Dedifferentiated amniotic fluid mesenchymal stem cell (primary cell): ENCODE measurements at regions not wholly inside any gene's neighbourhood (a gene's known extent, or its start where the extent isn't known, plus 50 kb on each side); places are given as distances from the start of the nearest gene placed in this dataset.
A peak's percentile ranks its signal among the peaks of the same experiment; 100 is the strongest.

Source experiments
- DNase-seq: peaks from one replicate; pipeline ENCODE4 v3.0.0-alpha.2; 2016; ENCODE audit errors: extremely low spot score

DNA sequence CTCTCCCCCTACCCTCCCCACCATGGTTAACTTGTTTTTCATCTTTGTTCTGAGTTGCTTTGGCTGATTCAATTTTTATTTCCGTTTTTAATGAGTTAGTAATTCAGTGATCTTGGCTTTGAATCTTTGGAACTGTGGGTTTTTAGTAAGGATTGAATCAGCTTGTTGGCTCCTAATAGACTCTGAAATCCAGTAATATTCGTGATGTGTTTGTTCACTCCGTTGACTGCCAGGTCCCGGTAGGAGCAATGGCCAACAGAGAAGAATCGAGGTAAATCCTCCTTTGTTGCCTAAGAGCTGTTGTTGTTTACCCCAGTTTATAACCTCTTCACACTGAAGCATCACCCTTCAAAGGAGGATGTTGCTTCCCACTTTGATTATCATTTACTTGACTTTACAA is 92.7 kb downstream of the PCSK1 start:
- no peak for DNase-seq

- no peak for DNase-seq
Measured at GRCh38 chr5:96339862-96340261, 93.2 kb downstream of the PCSK1 start.

DNA sequence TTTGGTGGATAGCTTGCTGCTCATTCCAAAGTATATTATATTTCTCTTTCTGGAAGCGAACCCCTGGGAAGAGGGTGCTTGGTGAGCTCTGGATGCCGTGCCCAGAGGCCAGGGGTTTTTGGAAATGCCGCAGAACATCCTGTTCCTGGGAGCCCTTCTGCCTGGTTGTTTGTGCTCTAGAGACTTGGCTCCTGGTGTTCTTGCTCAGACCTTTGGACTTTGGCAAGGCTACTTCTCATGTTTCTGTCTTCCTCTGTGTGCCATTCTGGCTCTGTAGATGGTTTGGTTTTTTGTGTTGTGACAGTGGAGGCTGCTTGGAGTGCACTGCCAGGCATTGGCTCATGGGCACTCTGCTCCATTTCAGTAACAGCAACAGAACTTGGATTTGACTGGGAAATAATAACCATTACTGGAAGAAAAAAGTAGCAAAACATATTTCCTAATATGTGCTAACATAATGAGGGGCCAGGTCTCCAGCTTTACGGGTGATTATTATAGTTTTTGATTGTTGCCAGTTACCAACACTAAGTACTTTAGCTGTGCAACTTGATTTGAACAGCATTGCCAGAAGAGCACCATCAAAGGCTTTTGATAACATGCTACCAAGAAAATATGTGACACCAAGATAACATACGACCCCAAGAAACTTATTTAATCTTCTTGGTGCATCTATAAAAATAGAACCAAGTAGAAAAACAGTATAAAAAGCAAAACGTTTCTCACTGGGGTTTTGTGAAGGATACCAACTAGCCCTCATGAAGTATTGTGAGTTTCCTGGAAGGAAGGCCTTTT is 94.2 kb downstream of the PCSK1 start:
- no peak for DNase-seq

- no peak for DNase-seq
Measured at GRCh38 chr5:96338091-96338490, 95.0 kb downstream of the PCSK1 start.

DNA sequence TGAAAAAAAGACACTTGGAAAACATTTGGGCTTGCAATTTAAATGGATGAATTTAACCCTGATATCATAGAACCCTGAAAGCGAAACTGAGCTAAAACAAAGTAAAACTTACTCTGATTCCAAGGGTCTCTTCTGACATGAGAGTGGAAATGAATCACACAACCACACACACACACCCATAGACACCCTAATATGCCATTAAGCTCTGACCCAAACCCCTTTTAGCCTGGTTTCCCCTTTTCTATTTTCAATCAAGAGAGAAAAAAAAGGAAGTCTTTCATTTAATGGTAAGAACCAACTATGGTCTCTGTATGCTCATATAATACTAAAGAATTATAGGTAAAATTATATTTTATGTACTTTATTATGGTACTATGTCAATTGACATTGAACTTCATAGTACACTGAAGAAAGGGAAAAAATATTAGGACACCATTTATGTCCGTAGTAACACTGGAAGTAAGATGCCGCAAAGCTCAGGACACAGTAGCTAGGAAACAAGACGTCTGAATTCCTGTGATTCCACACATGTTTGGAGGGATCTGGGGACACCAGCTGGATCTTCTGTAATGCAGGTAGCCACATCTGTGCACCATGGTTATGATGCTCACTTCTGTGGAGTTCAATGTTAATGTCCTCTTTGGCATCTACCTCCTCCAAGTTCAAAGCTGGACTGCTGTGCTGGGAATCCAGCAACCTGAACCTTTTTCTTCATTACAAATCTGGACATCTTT is 95.8 kb downstream of the PCSK1 start:
- no peak for DNase-seq

DNA sequence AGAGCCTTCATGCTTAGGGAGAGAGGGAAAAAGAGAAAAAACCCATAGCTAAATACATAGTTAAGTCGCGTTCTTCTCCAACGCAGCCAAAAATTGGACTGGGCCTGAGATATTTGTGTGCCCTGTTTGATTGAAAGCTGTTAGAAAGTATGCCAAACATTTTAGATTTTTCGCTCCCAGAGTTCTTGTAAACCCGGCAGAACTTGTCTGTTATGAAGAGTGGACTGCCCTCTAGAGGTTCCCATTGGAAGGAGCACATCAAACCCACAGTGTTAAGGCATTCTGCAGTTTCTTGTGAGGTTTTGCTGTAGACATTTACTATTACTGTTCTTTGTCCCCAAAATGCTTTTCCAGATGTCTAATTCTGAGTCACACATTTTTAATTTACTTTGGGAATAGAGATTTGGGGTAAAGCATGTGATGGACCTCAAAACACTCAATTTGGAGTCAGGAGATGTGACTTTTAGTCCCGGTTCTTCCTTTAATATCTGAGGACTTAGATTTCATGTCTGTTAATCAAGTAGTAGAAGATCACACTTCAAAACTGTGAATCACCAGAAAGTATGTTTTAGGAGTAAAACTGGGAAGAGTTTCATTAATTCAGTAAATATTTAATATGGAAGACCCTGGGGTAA is 96.6 kb downstream of the PCSK1 start:
- peak; percentile 96 for DNase-seq

DNA sequence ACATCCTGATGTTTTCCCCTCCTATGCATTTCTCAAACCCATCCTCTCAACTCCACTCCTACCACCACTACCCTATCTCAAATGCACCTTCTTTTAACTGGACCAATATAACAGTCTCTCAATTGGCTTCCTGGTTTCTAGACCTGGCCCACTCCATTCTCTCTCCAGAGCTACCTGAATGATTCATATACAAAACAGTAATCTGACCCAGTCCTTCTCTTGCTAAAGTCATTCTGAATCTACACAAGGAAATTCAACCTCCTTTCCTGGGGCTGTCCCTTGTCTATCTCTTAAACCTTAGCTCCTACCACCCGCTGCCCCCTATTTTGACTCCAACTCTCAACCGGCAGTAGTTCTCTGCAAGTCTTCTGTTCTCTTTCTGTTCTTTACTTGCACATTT is 97.2 kb downstream of the PCSK1 start:
- no peak for DNase-seq

DNA sequence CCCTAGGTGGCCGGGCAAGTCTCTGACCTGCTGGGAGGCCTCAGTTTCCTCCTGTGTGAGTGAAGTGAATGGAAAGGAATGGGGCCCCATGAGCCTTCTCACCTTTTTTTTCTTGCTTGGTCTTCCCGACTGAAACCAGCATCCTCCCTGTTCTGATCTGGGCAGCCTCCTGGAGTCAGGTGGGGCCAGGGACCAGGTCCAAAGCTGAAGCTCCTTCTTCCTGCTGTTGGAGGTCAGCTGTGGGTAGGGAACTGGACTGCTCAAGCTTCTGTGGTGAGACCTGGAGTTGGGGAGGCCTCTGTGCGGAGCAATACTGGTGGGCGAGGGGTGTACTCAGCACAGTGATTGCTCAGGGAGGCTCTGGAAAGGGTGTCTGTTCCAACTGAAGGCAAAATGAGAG is 99.7 kb downstream of the PCSK1 start:
- DNase-seq: no peak

- DNase-seq: no peak
Measured at GRCh38 chr5:96332535-96333366, 100.3 kb downstream of the PCSK1 start.

DNA sequence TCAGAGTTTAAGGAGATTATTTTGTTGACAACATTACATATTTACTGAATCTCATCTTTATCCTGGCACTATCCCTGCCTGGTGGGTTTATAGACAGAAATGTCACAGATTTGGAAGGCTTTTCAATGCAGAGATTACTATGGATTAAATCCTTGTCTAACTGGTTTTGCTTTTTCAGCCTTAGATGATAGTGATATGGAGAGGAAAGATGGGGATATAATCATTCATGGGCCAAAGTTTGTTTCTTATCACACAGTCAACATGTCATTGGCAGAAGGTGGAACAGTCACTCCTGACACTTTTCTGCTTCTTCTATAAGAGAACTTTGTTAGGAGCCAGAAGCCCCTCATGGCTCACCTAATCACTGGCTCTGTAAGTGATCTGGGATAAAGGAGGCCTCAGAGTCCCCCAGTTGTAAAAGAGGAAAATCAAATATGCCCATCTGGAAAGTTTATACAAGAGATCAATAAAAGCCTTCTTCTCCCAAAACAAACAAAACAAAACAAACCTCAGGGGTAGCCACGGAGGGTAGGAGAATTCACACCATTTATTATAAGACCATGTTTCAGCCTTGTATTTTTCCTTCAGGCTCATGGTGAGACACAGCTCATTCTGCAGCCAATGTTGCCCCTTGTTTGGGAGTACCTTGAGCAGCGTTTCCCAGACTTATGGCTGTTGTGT is 101.2 kb downstream of the PCSK1 start:
- DNase-seq: no peak

- no peak for DNase-seq
Measured at GRCh38 chr5:96331210-96331609, 101.8 kb downstream of the PCSK1 start.

GRCh38 chr5:96330530-96331140 is 102.4 kb downstream of the PCSK1 start:
- no peak for DNase-seq

DNA sequence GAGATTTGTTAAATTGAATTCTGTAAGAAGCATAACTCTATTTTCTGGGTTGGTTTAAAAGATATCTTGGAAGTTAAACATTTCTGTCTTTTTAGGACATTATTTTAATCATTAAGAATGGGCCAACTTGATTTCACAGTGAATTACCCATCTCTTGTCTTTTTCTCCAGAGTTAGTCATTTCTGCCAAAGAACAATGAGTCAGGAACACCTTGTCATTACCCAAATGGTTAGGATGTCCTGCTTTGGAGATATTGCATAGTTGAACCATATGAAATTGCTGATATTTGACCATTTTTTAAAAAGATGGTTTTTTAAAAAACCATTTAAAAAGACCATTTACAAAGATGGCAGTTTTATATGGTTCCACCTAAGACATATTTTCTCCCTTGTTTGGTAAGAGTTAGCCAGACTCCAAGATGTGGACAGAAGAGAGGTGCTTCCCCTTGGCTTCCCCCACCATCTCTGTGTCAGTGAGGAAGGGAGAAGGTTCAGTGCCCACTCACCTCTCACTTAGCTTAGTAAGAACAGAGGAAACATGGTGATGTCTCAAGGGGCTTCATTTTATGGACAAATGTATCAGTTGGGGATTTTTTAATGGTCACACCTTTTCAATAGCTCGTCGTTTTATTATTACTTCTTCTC is 103.0 kb downstream of the PCSK1 start:
- no peak for DNase-seq

- DNase-seq: no peak
Measured at GRCh38 chr5:96329289-96329688, 103.8 kb downstream of the PCSK1 start.

DNA sequence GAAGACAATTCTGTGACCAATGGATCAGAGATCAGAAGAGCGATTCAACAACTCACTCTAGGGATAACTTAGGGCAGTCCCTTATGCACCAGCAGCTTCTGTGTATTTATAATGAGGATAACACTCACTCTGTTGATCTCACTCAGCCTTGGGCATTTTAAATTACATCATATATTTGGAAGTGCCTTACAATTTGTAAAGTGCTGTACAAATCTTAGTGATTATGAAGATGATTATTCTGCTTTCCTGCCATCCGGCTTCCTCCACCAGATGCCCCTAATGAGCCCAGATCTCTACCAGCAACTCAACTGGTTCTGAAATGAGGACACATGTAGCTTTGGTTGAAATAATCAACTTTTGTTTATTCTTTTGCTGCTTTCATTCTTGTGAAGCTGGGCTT is 105.3 kb downstream of the PCSK1 start:
- DNase-seq: no peak

DNA sequence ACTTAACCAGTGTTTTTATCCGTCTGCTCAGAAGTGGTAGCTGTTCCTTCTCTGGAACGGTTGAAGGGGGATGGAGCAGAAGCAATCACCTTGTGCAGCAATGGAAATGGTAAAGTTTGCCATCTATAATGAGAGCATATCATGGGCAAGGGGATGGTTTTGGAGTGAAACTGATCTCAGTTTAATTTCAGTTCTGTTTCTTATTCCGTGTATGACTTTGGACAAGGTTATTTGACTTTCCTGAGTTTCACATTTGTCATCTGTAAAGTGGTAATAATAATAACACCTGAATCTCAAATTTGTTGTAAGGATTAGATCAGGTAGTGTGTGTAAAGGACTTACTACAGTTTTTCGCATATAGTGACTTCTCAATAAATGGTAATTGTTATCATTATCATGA is 106.1 kb downstream of the PCSK1 start:
- DNase-seq: no peak

DNA sequence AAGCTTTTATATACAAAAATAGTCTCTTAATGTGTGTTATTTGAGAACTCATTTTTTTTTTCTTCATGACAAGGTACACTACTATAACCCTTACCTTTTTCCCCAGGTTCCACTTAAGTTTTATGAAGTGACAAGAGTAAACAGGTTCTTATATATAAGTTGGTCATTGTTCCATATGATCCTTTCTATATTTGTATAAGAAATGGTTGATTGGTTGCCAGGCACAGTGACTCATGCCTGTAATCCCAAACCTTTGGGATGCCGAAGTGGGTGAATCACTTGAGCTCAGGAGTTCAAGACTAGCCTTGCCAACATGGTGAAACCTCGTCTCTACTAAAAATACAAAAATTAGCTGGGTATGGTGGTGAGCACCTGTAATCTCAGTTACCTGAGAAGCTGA is 108.3 kb downstream of the PCSK1 start:
- DNase-seq: peak; percentile 53

DNA sequence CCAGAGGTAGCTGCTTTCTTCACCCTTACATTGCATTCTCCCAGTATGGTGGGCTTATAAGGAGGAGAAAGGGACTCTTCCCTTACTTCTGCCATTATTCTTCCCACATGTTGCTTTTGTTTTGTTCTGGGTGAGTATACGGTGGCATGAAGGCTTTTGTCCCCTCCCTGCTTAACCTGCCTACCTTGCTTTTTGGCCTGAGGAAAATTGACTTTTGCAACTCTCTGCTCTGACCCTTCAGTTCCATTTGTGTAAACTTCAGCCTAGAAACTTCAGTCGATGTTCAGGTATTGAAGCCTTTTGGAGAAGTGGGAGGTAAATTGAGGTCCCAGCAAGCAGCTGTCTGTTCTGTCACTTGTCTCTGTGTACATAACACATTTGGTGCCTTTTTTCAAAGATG is 110.2 kb downstream of the PCSK1 start:
- DNase-seq: no peak

DNA sequence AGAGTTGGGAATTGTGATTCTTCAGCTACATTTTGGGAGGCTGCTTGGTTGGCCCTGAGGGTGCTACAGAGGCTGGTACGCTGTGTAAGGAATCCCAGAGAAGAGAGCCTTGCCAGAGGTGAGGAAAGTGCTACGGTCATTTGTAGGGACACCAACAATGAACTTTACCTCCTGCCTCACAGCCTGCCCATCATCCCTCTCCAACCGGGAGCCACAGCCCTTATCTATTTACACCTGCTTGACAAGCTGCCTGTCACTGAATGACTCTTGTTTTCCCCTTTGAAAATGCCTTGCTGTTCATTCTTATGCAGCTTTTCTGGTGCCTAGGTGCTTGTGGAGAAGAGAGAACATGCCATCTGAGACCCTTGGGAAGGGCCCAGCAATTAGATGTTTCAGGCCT is 110.8 kb downstream of the PCSK1 start:
- DNase-seq: no peak

DNA sequence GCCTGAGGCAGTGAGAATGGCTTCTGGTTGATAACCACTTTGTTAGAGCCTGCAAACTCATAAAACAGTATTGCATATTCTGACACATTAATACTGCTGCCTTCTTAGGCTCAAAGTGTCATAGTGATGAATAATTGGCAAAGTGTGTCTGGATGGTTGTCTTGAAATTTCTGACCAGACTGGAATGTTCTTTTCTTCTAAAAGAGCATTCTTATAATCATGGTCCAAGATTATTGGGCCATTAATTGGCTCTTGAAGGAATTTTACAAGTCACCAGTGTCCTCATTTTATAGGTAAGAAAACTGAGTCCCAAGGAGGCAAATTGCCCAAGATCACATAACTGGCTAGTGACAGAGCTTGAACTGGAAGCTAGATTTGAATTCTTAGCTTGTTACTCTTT is 111.7 kb downstream of the PCSK1 start:
- DNase-seq: no peak

- no peak for DNase-seq
Measured at GRCh38 chr5:96320797-96321196, 112.3 kb downstream of the PCSK1 start.
